ENCODE measurements at regions not wholly inside any gene's neighbourhood (a gene's known extent, or its start where the extent isn't known, plus 50 kb on each side); places are given as distances from the start of the nearest gene placed in this dataset.

GRCh38 chr6:126976253-126976797 is 142.1 kb upstream of the RSPO3 start:
- no peak for TF ChIP-seq CTCF (IDR thresholded peaks at IDR 0.05)
- no peak for TF ChIP-seq POLR2A (IDR thresholded peaks at IDR 0.05)
